ENCODE measurements at regions not wholly inside any gene's neighbourhood (a gene's known extent, or its start where the extent isn't known, plus 50 kb on each side); places are given as distances from the start of the nearest gene placed in this dataset.

- TF ChIP-seq CTCF (IDR thresholded peaks at IDR 0.05) (no peak), POLR2A (IDR thresholded peaks at IDR 0.05) (no peak)
Observed at GRCh38 chr2:49222975-49223528, 68.7 kb upstream of the FSHR start.
